ENCODE measurements at regions not wholly inside any gene's neighbourhood (a gene's known extent, or its start where the extent isn't known, plus 50 kb on each side); places are given as distances from the start of the nearest gene placed in this dataset.

- Histone ChIP-seq H3K9me3 (ENCODE audit: control insufficient read depth, low read length) (no peaks in the 10 kb centered on the region), H3K4me1 (no peaks in the 10 kb centered on the region), H3K4me3 (ENCODE audit: low read depth, low read length) (peak overlapping the region; percentile 59), H3K9ac (no peak overlapping the region), H2AFZ (peak overlapping the region; percentile 95), H3K27me3 (ENCODE audit: control insufficient read depth, insufficient read depth, low read length) (no peaks in the 10 kb centered on the region), H3K27ac (peak overlapping the region; percentile 90), H3K4me2 (ENCODE audit: low read length) (no peak overlapping the region), H3K36me3 (ENCODE audit: control insufficient read depth, insufficient read depth, low read length) (no peaks in the 10 kb centered on the region), H3K79me2 (no peaks in the 10 kb centered on the region)
- TF ChIP-seq CTCF (IDR thresholded peaks at IDR 0.05), result no peak
Observed at GRCh38 chr2:118186858-118187254, 98.6 kb downstream of the INSIG2 start.

- Histone ChIP-seq H3K4me2 (ENCODE audit: low read length) (peak overlapping the region; percentile 91), H3K27ac (peak overlapping the region; percentile 90), H3K36me3 (ENCODE audit: control insufficient read depth, insufficient read depth, low read length) (no peaks in the 10 kb centered on the region), H3K4me3 (ENCODE audit: low read depth, low read length) (peak overlapping the region; percentile 59), H2AFZ (peak overlapping the region; percentile 95), H3K79me2 (no peaks in the 10 kb centered on the region), H3K9ac (no peak overlapping the region), H3K27me3 (ENCODE audit: control insufficient read depth, insufficient read depth, low read length) (no peaks in the 10 kb centered on the region), H3K9me3 (ENCODE audit: control insufficient read depth, low read length) (no peaks in the 10 kb centered on the region), H3K4me1 (no peaks in the 10 kb centered on the region)
- TF ChIP-seq CTCF (IDR thresholded peaks at IDR 0.05), result no peak
Observed at GRCh38 chr2:118186110-118186857, 98.0 kb downstream of the INSIG2 start.

GRCh38 chr2:118185210-118186109 is 97.2 kb downstream of the INSIG2 start:
- H3K9me3 ChIP-seq (ENCODE audit: control insufficient read depth, low read length), result no peaks in the 10 kb centered on the region
- no peaks in the 10 kb centered on the region for H3K4me1 ChIP-seq
- no peaks in the 10 kb centered on the region for H3K36me3 ChIP-seq (ENCODE audit: control insufficient read depth, insufficient read depth, low read length)
- no peak overlapping the region for H3K9ac ChIP-seq
- TF ChIP-seq CTCF (IDR thresholded peaks at IDR 0.05), result no peak
- peak overlapping the region; percentile 59 for H3K4me3 ChIP-seq (ENCODE audit: low read depth, low read length)
- peak overlapping the region; percentile 95 for H2AFZ ChIP-seq
- no peaks in the 10 kb centered on the region for H3K79me2 ChIP-seq
- peak overlapping the region; percentile 90 for H3K27ac ChIP-seq
- no peaks in the 10 kb centered on the region for H3K27me3 ChIP-seq (ENCODE audit: control insufficient read depth, insufficient read depth, low read length)
- peak overlapping the region; percentile 91 for H3K4me2 ChIP-seq (ENCODE audit: low read length)

- Histone ChIP-seq H3K4me1 (no peaks in the 10 kb centered on the region), H3K4me2 (ENCODE audit: low read length) (no peak overlapping the region), H3K79me2 (no peaks in the 10 kb centered on the region), H3K9me3 (ENCODE audit: control insufficient read depth, low read length) (no peaks in the 10 kb centered on the region), H2AFZ (no peak overlapping the region), H3K4me3 (ENCODE audit: low read depth, low read length) (no peak overlapping the region), H3K27ac (no peak overlapping the region), H3K27me3 (ENCODE audit: control insufficient read depth, insufficient read depth, low read length) (no peaks in the 10 kb centered on the region), H3K36me3 (ENCODE audit: control insufficient read depth, insufficient read depth, low read length) (no peaks in the 10 kb centered on the region), H3K9ac (no peak overlapping the region)
- TF ChIP-seq CTCF (IDR thresholded peaks at IDR 0.05), result no peak
Observed at GRCh38 chr2:118183381-118183780, 95.1 kb downstream of the INSIG2 start.

Data from parathyroid adenoma (tissue), 2 donors.